DMS153 treated with DMSO at 0.1 percent for 48 hours (cell line): ENCODE measurements at regions not wholly inside any gene's neighbourhood (a gene's known extent, or its start where the extent isn't known, plus 50 kb on each side); places are given as distances from the start of the nearest gene placed in this dataset.
"Not testable (repeated sequence)": the region's sequence is repeated elsewhere in the genome, so short reads cannot be mapped to it uniquely, and the experiment has no call there.

ENCODE experiments used
- DNase-seq: peaks from one replicate; lab custom pipeline; 2025; ENCODE audit not compliant: unreplicated experiment; lab: John Stamatoyannopoulos, UW

- not testable (repeated sequence) for DNase-seq
Measured at GRCh38 chr16:18263046-18263445, 73.5 kb downstream of the NPIPA8 start.

GRCh38 chr16:18261848-18262247 lies 74.7 kb downstream of the NPIPA8 start:
- DNase-seq = not testable (repeated sequence)

GRCh38 chr16:18259496-18260176 lies 76.9 kb downstream of the NPIPA8 start:
- DNase-seq = not testable (repeated sequence)

- not testable (repeated sequence) for DNase-seq
Measured at GRCh38 chr16:18252943-18253342, 83.6 kb downstream of the NPIPA8 start.

- not testable (repeated sequence) for DNase-seq
Measured at GRCh38 chr16:18230505-18230904, 106.0 kb downstream of the NPIPA8 start.

- not testable (repeated sequence) for DNase-seq
Measured at GRCh38 chr16:18222054-18223009, 114.2 kb downstream of the NPIPA8 start.

- DNase-seq = not testable (repeated sequence)
Measured at GRCh38 chr16:18217741-18218140, 118.8 kb downstream of the NPIPA8 start.

GRCh38 chr16:18216814-18217213 lies 119.7 kb downstream of the NPIPA8 start:
- not testable (repeated sequence) for DNase-seq

GRCh38 chr16:18213810-18214209 lies 122.7 kb downstream of the NPIPA8 start:
- not testable (repeated sequence) for DNase-seq

- DNase-seq = not testable (repeated sequence)
Measured at GRCh38 chr16:18211505-18211904, 125.0 kb downstream of the NPIPA8 start.

GRCh38 chr16:18204786-18205185 lies 131.8 kb downstream of the NPIPA8 start:
- not testable (repeated sequence) for DNase-seq

GRCh38 chr16:18204309-18204708 lies 132.2 kb downstream of the NPIPA8 start:
- DNase-seq = not testable (repeated sequence)

GRCh38 chr16:18201511-18201910 lies 135.0 kb downstream of the NPIPA8 start:
- DNase-seq = not testable (repeated sequence)

GRCh38 chr16:18192389-18192788 lies 144.1 kb downstream of the NPIPA8 start:
- not testable (repeated sequence) for DNase-seq

- DNase-seq = not testable (repeated sequence)
Measured at GRCh38 chr16:18190179-18190578, 146.4 kb downstream of the NPIPA8 start.

GRCh38 chr16:18184755-18185154 lies 151.8 kb downstream of the NPIPA8 start:
- DNase-seq = not testable (repeated sequence)

- not testable (repeated sequence) for DNase-seq
Measured at GRCh38 chr16:18181028-18181427, 155.5 kb downstream of the NPIPA8 start.

GRCh38 chr16:18173945-18174497 lies 162.5 kb downstream of the NPIPA8 start:
- DNase-seq = peak; percentile 6

- not testable (repeated sequence) for DNase-seq
Measured at GRCh38 chr16:18162293-18162692, 174.2 kb downstream of the NPIPA8 start.

GRCh38 chr16:18161224-18161623 lies 175.3 kb downstream of the NPIPA8 start:
- not testable (repeated sequence) for DNase-seq

GRCh38 chr16:18159185-18159584 lies 177.4 kb downstream of the NPIPA8 start:
- DNase-seq = not testable (repeated sequence)
